Mesenchymal stem cell (in vitro differentiated cells and primary cell): ENCODE measurements at regions not wholly inside any gene's neighbourhood (a gene's known extent, or its start where the extent isn't known, plus 50 kb on each side); places are given as distances from the start of the nearest gene placed in this dataset.

Experiments used
- DNase-seq: peaks from one replicate; pipeline ENCODE4 v3.0.0-alpha.2; 2013
- H2AFZ ChIP-seq: one replicate; pipeline ENCODE4 v1.6.1; 2013; ENCODE audit warnings: low read depth, mild to moderate bottlenecking, control low read depth, inconsistent platforms, low read length, moderate library complexity
- H2AK5ac ChIP-seq: 2 replicates; pipeline ENCODE4 v1.6.1; 2013; ENCODE audit warnings: low read length, moderate library complexity, mild to moderate bottlenecking, inconsistent platforms; ENCODE audit not compliant: severe bottlenecking
- H2BK120ac ChIP-seq: one replicate; pipeline ENCODE4 v1.6.1; 2013; ENCODE audit warnings: low read depth, mild to moderate bottlenecking, inconsistent platforms, low read length, moderate library complexity
- H2BK12ac ChIP-seq, 2 experiments: one replicate each; pipeline ENCODE4 v1.6.1; 2013; ENCODE audit warnings: inconsistent platforms in 2 of 2, low read length in 2 of 2, mild to moderate bottlenecking in 2 of 2, moderate library complexity in 2 of 2, control low read depth in 1 of 2
- H2BK15ac ChIP-seq: one replicate; pipeline ENCODE4 v1.6.1; 2013; ENCODE audit warnings: mild to moderate bottlenecking, low read depth, inconsistent platforms; ENCODE audit not compliant: poor library complexity, severe bottlenecking
- H2BK5ac ChIP-seq: 2 replicates; pipeline ENCODE4 v1.6.1; 2013; ENCODE audit warnings: low read depth, mild to moderate bottlenecking, low read length, control low read depth, inconsistent platforms; ENCODE audit not compliant: poor library complexity, severe bottlenecking
- H3K14ac ChIP-seq, 2 experiments: one replicate each; pipeline ENCODE4 v1.6.1; 2013; ENCODE audit warnings: inconsistent platforms in 2 of 2, low read length in 2 of 2, control low read depth in 1 of 2, mild to moderate bottlenecking in 1 of 2, moderate library complexity in 1 of 2
- H3K18ac ChIP-seq, 2 experiments: one replicate each; pipeline ENCODE4 v1.6.1; 2013; ENCODE audit warnings: inconsistent platforms in 2 of 2, low read length in 2 of 2, control low read depth in 1 of 2, low read depth in 1 of 2, mild to moderate bottlenecking in 1 of 2
- H3K23ac ChIP-seq, 2 experiments: one replicate each; pipeline ENCODE4 v1.6.1; 2013; ENCODE audit warnings: inconsistent platforms in 2 of 2, low read length in 2 of 2, mild to moderate bottlenecking in 2 of 2, moderate library complexity in 2 of 2, control low read depth in 1 of 2
- H3K27ac ChIP-seq: 2 replicates; pipeline ENCODE4 v1.5.1; 2013; ENCODE audit warnings: mild to moderate bottlenecking, moderate library complexity, low read length, control low read depth, inconsistent platforms; ENCODE audit not compliant: poor library complexity, severe bottlenecking
- H3K27me3 ChIP-seq, 2 experiments: 2 replicates each; pipeline versions ENCODE4 v1.6.1 to v1.7.0; 2013; ENCODE audit warnings: low read length in 2 of 2, mild to moderate bottlenecking in 2 of 2, moderate library complexity in 2 of 2, control low read depth in 1 of 2, inconsistent platforms in 1 of 2; ENCODE audit not compliant: control insufficient read depth in 1 of 2, insufficient read depth in 1 of 2
- H3K36me3 ChIP-seq, 2 experiments: 2 replicates each; pipeline versions ENCODE4 v1.6.1 to v1.7.0; 2013; ENCODE audit warnings: low read length in 2 of 2, control low read depth in 1 of 2, inconsistent platforms in 1 of 2, low read depth in 1 of 2, mild to moderate bottlenecking in 1 of 2; ENCODE audit not compliant: insufficient read depth in 2 of 2, control insufficient read depth in 1 of 2
- H3K4ac ChIP-seq, 2 experiments: one replicate each; pipeline ENCODE4 v1.6.1; 2013; ENCODE audit warnings: inconsistent platforms in 2 of 2, low read length in 2 of 2, mild to moderate bottlenecking in 2 of 2, moderate library complexity in 2 of 2, control low read depth in 1 of 2, low read depth in 1 of 2
- H3K4me1 ChIP-seq: 2 replicates; pipeline ENCODE4 v1.6.1; 2013; ENCODE audit warnings: low read depth, low read length, control low read depth; ENCODE audit not compliant: control insufficient read depth, insufficient read depth
- H3K4me2 ChIP-seq: 2 replicates; pipeline ENCODE4 v1.6.1; 2013; ENCODE audit warnings: low read length, mild to moderate bottlenecking, inconsistent platforms; ENCODE audit not compliant: poor library complexity, severe bottlenecking
- H3K4me3 ChIP-seq, 2 experiments: 2 replicates each; pipeline versions ENCODE4 v1.5.1 to v1.7.0; 2013; ENCODE audit warnings: low read length in 2 of 2, mild to moderate bottlenecking in 2 of 2, control low read depth in 1 of 2, low read depth in 1 of 2; ENCODE audit not compliant: insufficient read depth in 1 of 2
- H3K79me1 ChIP-seq: replicated peaks from 2 replicates; pipeline ENCODE4 v1.6.1; 2013; ENCODE audit warnings: mild to moderate bottlenecking, control low read depth, low read length, inconsistent platforms; ENCODE audit not compliant: poor library complexity, severe bottlenecking
- H3K9ac ChIP-seq: 2 replicates; pipeline ENCODE4 v1.7.0; 2013; ENCODE audit warnings: mild to moderate bottlenecking, low read length, moderate library complexity
- H3K9me3 ChIP-seq: 2 replicates; pipeline ENCODE4 v1.7.0; 2013; ENCODE audit warnings: mild to moderate bottlenecking, low read length; ENCODE audit not compliant: control insufficient read depth
- H4K8ac ChIP-seq: one replicate; pipeline ENCODE4 v1.6.1; 2013; ENCODE audit warnings: inconsistent platforms, mild to moderate bottlenecking, low read length, moderate library complexity
- H4K91ac ChIP-seq: one replicate; pipeline ENCODE4 v1.6.1; 2013; ENCODE audit warnings: mild to moderate bottlenecking, low read length, inconsistent platforms
- WGBS: methylation state at CpG from one replicate; pipeline ENCODE4 v1.1.7; 2013; ENCODE audit warnings: mixed read lengths; 5-methylcytosine and 5-hydroxymethylcytosine counted together

GRCh38 chr5:145077028-145077427, 758.1 kb downstream of the PRELID2 start:
- H4K8ac ChIP-seq = peak overlapping the region; percentile 24
- no peaks in the 10 kb centered on the region for H3K36me3 ChIP-seq
- WGBS = 97% methylated on average over 5 of the region's 6 CpGs

DNA sequence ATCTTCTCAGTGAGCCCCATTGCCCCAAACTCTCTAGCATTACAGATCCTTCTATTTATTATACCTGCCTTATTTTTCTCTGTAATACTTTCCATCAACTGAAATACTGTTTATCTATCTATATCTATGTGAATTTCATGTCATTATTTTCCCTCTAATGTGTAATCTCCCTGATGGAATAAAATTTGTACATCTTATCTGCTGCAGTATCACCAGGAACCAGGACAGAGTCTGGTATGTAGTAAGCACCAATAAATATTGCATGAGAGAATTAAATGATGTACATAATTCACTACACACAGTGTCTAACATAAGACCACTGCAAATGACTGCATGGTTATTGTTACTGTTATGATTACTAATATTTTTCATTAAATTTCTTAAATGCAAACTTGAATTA, 759.1 kb downstream of the PRELID2 start:
- H3K14ac ChIP-seq = no peak overlapping the region
- H3K4me2 ChIP-seq = no peak overlapping the region
- no peaks in the 10 kb centered on the region for H3K79me1 ChIP-seq
- no peak overlapping the region for H2BK5ac ChIP-seq
- H2BK15ac ChIP-seq = no peak overlapping the region
- no peak overlapping the region for H3K4me3 ChIP-seq
- no peak overlapping the region for H3K23ac ChIP-seq
- H4K8ac ChIP-seq = no peak overlapping the region
- H3K9ac ChIP-seq = no peak overlapping the region
- H3K4me1 ChIP-seq = no peaks in the 10 kb centered on the region
- H3K27me3 ChIP-seq = no peaks in the 10 kb centered on the region
- H2BK120ac ChIP-seq = no peak overlapping the region
- no peaks in the 10 kb centered on the region for H3K36me3 ChIP-seq
- H3K27ac ChIP-seq = no peak overlapping the region
- no peak overlapping the region for H2AFZ ChIP-seq
- H3K18ac ChIP-seq = no peak overlapping the region
- H2AK5ac ChIP-seq = no peak overlapping the region
- no peak for DNase-seq
- no peak overlapping the region for H2BK12ac ChIP-seq
- no peak overlapping the region for H4K91ac ChIP-seq
- H3K9me3 ChIP-seq = no peaks in the 10 kb centered on the region
- H3K4ac ChIP-seq = no peak overlapping the region

More at GRCh38 chr5:145077028-145077427, 758.1 kb downstream of the PRELID2 start:
- Histone ChIP-seq H3K4me1 (no peaks in the 10 kb centered on the region), H3K14ac (no peak overlapping the region), H2AFZ (no peak overlapping the region), H2BK15ac (no peak overlapping the region), H2BK5ac (no peak overlapping the region), H3K4me3 (no peak overlapping the region), H3K4me2 (no peak overlapping the region), H3K9ac (no peak overlapping the region), H3K4ac (no peak overlapping the region), H2BK12ac (no peak overlapping the region), H3K18ac (no peak overlapping the region), H3K27me3 (no peaks in the 10 kb centered on the region), H3K23ac (no peak overlapping the region), H2BK120ac (no peak overlapping the region), H3K27ac (no peak overlapping the region), H4K91ac (no peak overlapping the region), H2AK5ac (no peak overlapping the region), H3K79me1 (no peaks in the 10 kb centered on the region), H3K9me3 (no peaks in the 10 kb centered on the region)
- no peak for DNase-seq

- no peak overlapping the region for H3K27ac ChIP-seq
- no peak overlapping the region for H2BK5ac ChIP-seq
- H2BK12ac ChIP-seq = no peak overlapping the region
- H3K14ac ChIP-seq = no peak overlapping the region
- H3K36me3 ChIP-seq = no peaks in the 10 kb centered on the region
- no peak overlapping the region for H3K4me2 ChIP-seq
- H2AK5ac ChIP-seq = no peak overlapping the region
- no peak overlapping the region for H3K23ac ChIP-seq
- no peaks in the 10 kb centered on the region for H3K79me1 ChIP-seq
- no peak overlapping the region for H2BK15ac ChIP-seq
- no peak overlapping the region for H3K18ac ChIP-seq
- H3K4ac ChIP-seq = no peak overlapping the region
- WGBS = 0% methylated on average over 1 of the region's 1 CpG
- no peak overlapping the region for H2BK120ac ChIP-seq
- no peak overlapping the region for H3K4me3 ChIP-seq
- no peak overlapping the region for H4K8ac ChIP-seq
- no peak overlapping the region for H4K91ac ChIP-seq
- no peaks in the 10 kb centered on the region for H3K27me3 ChIP-seq
- H3K9me3 ChIP-seq = no peaks in the 10 kb centered on the region
- no peaks in the 10 kb centered on the region for H3K4me1 ChIP-seq
- no peak overlapping the region for H2AFZ ChIP-seq
- DNase-seq = no peak
- no peak overlapping the region for H3K9ac ChIP-seq
Observed at GRCh38 chr5:145072889-145073288, 762.3 kb downstream of the PRELID2 start.

- H3K9ac ChIP-seq = no peak overlapping the region
- no peak for DNase-seq
- H3K79me1 ChIP-seq = no peaks in the 10 kb centered on the region
- H4K8ac ChIP-seq = no peak overlapping the region
- WGBS = 86% methylated on average over 3 of the region's 3 CpGs
- H3K36me3 ChIP-seq = no peaks in the 10 kb centered on the region
- no peak overlapping the region for H3K18ac ChIP-seq
- no peak overlapping the region for H2AK5ac ChIP-seq
- H3K4me1 ChIP-seq = no peaks in the 10 kb centered on the region
- H3K27me3 ChIP-seq = no peaks in the 10 kb centered on the region
- no peak overlapping the region for H2BK15ac ChIP-seq
- no peak overlapping the region for H2BK120ac ChIP-seq
- H3K27ac ChIP-seq = no peak overlapping the region
- H3K4ac ChIP-seq = no peak overlapping the region
- H2AFZ ChIP-seq = no peak overlapping the region
- no peak overlapping the region for H4K91ac ChIP-seq
- no peaks in the 10 kb centered on the region for H3K9me3 ChIP-seq
- no peak overlapping the region for H3K23ac ChIP-seq
- no peak overlapping the region for H3K4me2 ChIP-seq
- H2BK5ac ChIP-seq = no peak overlapping the region
- H3K14ac ChIP-seq = no peak overlapping the region
- H2BK12ac ChIP-seq = no peak overlapping the region
- H3K4me3 ChIP-seq = no peak overlapping the region
Observed at GRCh38 chr5:145068721-145069120, 766.4 kb downstream of the PRELID2 start.
